CD4-positive, alpha-beta T cell treated with Interleukin-4 for 1 hour (primary cell): ENCODE measurements at regions not wholly inside any gene's neighbourhood (a gene's known extent, or its start where the extent isn't known, plus 50 kb on each side); places are given as distances from the start of the nearest gene placed in this dataset.
"Not testable (repeated sequence)": the region's sequence is repeated elsewhere in the genome, so short reads cannot be mapped to it uniquely, and the experiment has no call there.

ENCODE experiments used
- DNase-seq, 2 donors: peaks; one replicate each; pipeline ENCODE4 v3.0.0-alpha.2; 2020 to 2022

GRCh38 chr18:71031296-71032191 is 742.7 kb downstream of the SOCS6 start:
- not testable (repeated sequence) for DNase-seq

- not testable (repeated sequence) for DNase-seq
These were observed 741.2 kb downstream of the SOCS6 start for GRCh38 chr18:71030085-71030484.

GRCh38 chr18:71028285-71028762 is 739.5 kb downstream of the SOCS6 start:
- DNase-seq, result no peak

- DNase-seq, result no peak
These were observed 738.7 kb downstream of the SOCS6 start for GRCh38 chr18:71027531-71027930.

GRCh38 chr18:71025505-71026225 is 736.8 kb downstream of the SOCS6 start:
- no peak for DNase-seq

GRCh38 chr18:71022389-71022788 is 733.5 kb downstream of the SOCS6 start:
- DNase-seq, result no peak

- DNase-seq, result no peak
These were observed 732.2 kb downstream of the SOCS6 start for GRCh38 chr18:71021030-71021362.

GRCh38 chr18:71020342-71021029 is 731.6 kb downstream of the SOCS6 start:
- DNase-seq, result no peak

GRCh38 chr18:71018816-71019215 is 730.0 kb downstream of the SOCS6 start:
- DNase-seq, result no peak

GRCh38 chr18:71012789-71013188 is 723.9 kb downstream of the SOCS6 start:
- no peak for DNase-seq

GRCh38 chr18:71011389-71011788 is 722.5 kb downstream of the SOCS6 start:
- DNase-seq, result no peak

- no peak for DNase-seq
These were observed 719.4 kb downstream of the SOCS6 start for GRCh38 chr18:71008257-71008656.

- no peak for DNase-seq
These were observed 712.8 kb downstream of the SOCS6 start for GRCh38 chr18:71001597-71001996.

- no peak for DNase-seq
These were observed 709.6 kb downstream of the SOCS6 start for GRCh38 chr18:70998490-70998889.

- DNase-seq, result no peak
These were observed 705.3 kb downstream of the SOCS6 start for GRCh38 chr18:70994116-70994515.

- no peak for DNase-seq
These were observed 702.7 kb downstream of the SOCS6 start for GRCh38 chr18:70991577-70991976.

- no peak for DNase-seq
These were observed 697.1 kb downstream of the SOCS6 start for GRCh38 chr18:70985948-70986347.

- no peak for DNase-seq
These were observed 693.4 kb downstream of the SOCS6 start for GRCh38 chr18:70982292-70982691.

- no peak for DNase-seq
These were observed 692.7 kb downstream of the SOCS6 start for GRCh38 chr18:70981400-70982140.

- DNase-seq, result no peak
These were observed 684.8 kb downstream of the SOCS6 start for GRCh38 chr18:70973626-70974025.

GRCh38 chr18:70966419-70966818 is 677.6 kb downstream of the SOCS6 start:
- DNase-seq, result no peak

- no peak for DNase-seq
These were observed 673.1 kb downstream of the SOCS6 start for GRCh38 chr18:70961939-70962338.

- no peak for DNase-seq
These were observed 667.7 kb downstream of the SOCS6 start for GRCh38 chr18:70956554-70956953.
